ENCODE measurements at regions not wholly inside any gene's neighbourhood (a gene's known extent, or its start where the extent isn't known, plus 50 kb on each side); places are given as distances from the start of the nearest gene placed in this dataset.

GRCh38 chr6:98146656-98147055 is 687.7 kb upstream of the POU3F2 start:
- TF ChIP-seq CTCF (IDR thresholded peaks at IDR 0.05; ENCODE audit: low read depth, low read length, poor library complexity, severe bottlenecking) (no peak), EZH2phosphoT487 (IDR thresholded peaks at IDR 0.05; ENCODE audit: borderline replicate concordance, low read length) (no peak)
